HEK293 (cell line): ENCODE measurements at regions not wholly inside any gene's neighbourhood (a gene's known extent, or its start where the extent isn't known, plus 50 kb on each side); places are given as distances from the start of the nearest gene placed in this dataset.

Experiments
- CTCF ChIA-PET: fragments of 350-600 bp; formaldehyde crosslinking; extraction: SDS; loops from one replicate; lab custom pipeline; 2021; ENCODE audit warnings: antibody characterized with exemption; lab: Yijun Ruan, JAX
- POLR2A ChIA-PET: fragments of 300-600 bp; formaldehyde crosslinking; extraction: SDS; loops from one replicate; lab custom pipeline; 2020; ENCODE audit warnings: antibody characterized with exemption, inconsistent platforms; lab: Yijun Ruan, JAX
- H3K27ac ChIP-seq: fragments of 200-500 bp; sonication (Bioruptor generic); 2 replicates; pipeline ENCODE4 v1.5.1; 2014; ENCODE audit warnings: low read depth, low read length, control low read depth, inconsistent platforms; ENCODE audit errors: extremely low read depth
- H3K36me3 ChIP-seq, 2 experiments: fragments of 200-500 bp in 1 of 2; sonication (Bioruptor generic) in 1 of 2; 1 replicate in 1 of 2; 2 replicates in 1 of 2; pipeline ENCODE4 v1.5.1; 2014 to 2017; ENCODE audit warnings: inconsistent platforms in 2 of 2, low read length in 2 of 2; ENCODE audit not compliant: control insufficient read depth in 2 of 2, insufficient read depth in 1 of 2
- H3K4me1 ChIP-seq: fragments of 200-500 bp; sonication (Bioruptor generic); 2 replicates; pipeline ENCODE4 v1.5.1; 2014; ENCODE audit warnings: mild to moderate bottlenecking, low read length, inconsistent platforms; ENCODE audit not compliant: control insufficient read depth, insufficient read depth
- H3K4me3 ChIP-seq: 2 replicates; pipeline ENCODE4 v1.5.1; 2011; ENCODE audit warnings: low read depth, mild to moderate bottlenecking, control low read depth, low read length, moderate library complexity
- H3K9me3 ChIP-seq: fragments of 200-500 bp; sonication (Bioruptor generic); 2 replicates; pipeline ENCODE4 v1.5.1; 2014; ENCODE audit warnings: low read depth, low read length, inconsistent platforms; ENCODE audit not compliant: control insufficient read depth, insufficient read depth
- FEZF1 ChIP-seq: fragments of 450-650 bp; formaldehyde crosslinking; IDR thresholded peaks from 2 replicates; pipeline ENCODE4 v1.5.1; 2016; ENCODE audit warnings: missing biosample characterization, missing genetic modification characterization
- GFI1B ChIP-seq: fragments of 450-650 bp; formaldehyde crosslinking; IDR thresholded peaks from 2 replicates; pipeline ENCODE4 v1.5.1; 2016; ENCODE audit warnings: missing biosample characterization, missing genetic modification characterization
- GLI2 ChIP-seq: fragments of 450-650 bp; formaldehyde crosslinking; IDR thresholded peaks from 2 replicates; pipeline ENCODE4; 2017; ENCODE audit warnings: missing biosample characterization, missing genetic modification characterization, low read depth, borderline replicate concordance
- KLF7 ChIP-seq: fragments of 450-650 bp; formaldehyde crosslinking; IDR thresholded peaks from 2 replicates; pipeline ENCODE4 v1.5.1; 2016; ENCODE audit warnings: missing biosample characterization, missing genetic modification characterization, borderline replicate concordance
- OVOL3 ChIP-seq: fragments of 450-650 bp; formaldehyde crosslinking; IDR thresholded peaks from 2 replicates; pipeline ENCODE4 v1.5.1; 2016; ENCODE audit warnings: missing biosample characterization, missing genetic modification characterization
- PRDM1 ChIP-seq: fragments of 450-650 bp; formaldehyde crosslinking; IDR thresholded peaks from 2 replicates; pipeline ENCODE4; 2016; ENCODE audit warnings: missing biosample characterization, missing genetic modification characterization
- ZNF112 ChIP-seq: fragments of 450-650 bp; formaldehyde crosslinking; IDR thresholded peaks from 2 replicates; pipeline ENCODE4 v1.5.0; 2017; ENCODE audit warnings: missing biosample characterization, missing genetic modification characterization
- ZNF157 ChIP-seq: fragments of 450-650 bp; formaldehyde crosslinking; IDR thresholded peaks from 2 replicates; pipeline ENCODE4 v1.5.1; 2016; ENCODE audit warnings: missing biosample characterization, missing genetic modification characterization
- ZNF16 ChIP-seq: fragments of 450-650 bp; formaldehyde crosslinking; IDR thresholded peaks from 2 replicates; pipeline ENCODE4 v1.5.1; 2016; ENCODE audit warnings: low read depth, missing biosample characterization, missing genetic modification characterization
- ZNF169 ChIP-seq: fragments of 450-650 bp; formaldehyde crosslinking; IDR thresholded peaks from 2 replicates; pipeline ENCODE4 v1.5.1; 2016; ENCODE audit warnings: missing biosample characterization, missing genetic modification characterization
- ZNF274 ChIP-seq, 2 experiments: fragments of 200-500 bp in 1 of 2; fragments of 450-650 bp in 1 of 2; sonication (Bioruptor generic) in 1 of 2; formaldehyde crosslinking in 1 of 2; IDR thresholded peaks; 2 replicates each; pipeline versions ENCODE4 v1.5.1 to v1.6.1; 2014 to 2016; ENCODE audit warnings: borderline replicate concordance in 1 of 2, inconsistent platforms in 1 of 2, low read length in 1 of 2, missing biosample characterization in 1 of 2, missing genetic modification characterization in 1 of 2
- ZNF366 ChIP-seq: fragments of 450-650 bp; formaldehyde crosslinking; conservative IDR thresholded peaks from 2 replicates; pipeline ENCODE4 v1.5.1; 2016; ENCODE audit warnings: missing biosample characterization, missing genetic modification characterization
- ZNF549 ChIP-seq: fragments of 450-650 bp; IDR thresholded peaks from 2 replicates; pipeline ENCODE4 v1.5.1; 2018; ENCODE audit warnings: missing biosample characterization, missing genetic modification characterization, mild to moderate bottlenecking, inconsistent platforms, moderate library complexity
- ZNF600 ChIP-seq: fragments of 450-650 bp; formaldehyde crosslinking; IDR thresholded peaks from 2 replicates; pipeline ENCODE4 v1.5.1; 2016; ENCODE audit warnings: missing biosample characterization, missing genetic modification characterization
- ZNF677 ChIP-seq: fragments of 450-650 bp; IDR thresholded peaks from 2 replicates; pipeline ENCODE4 v1.5.0; 2018; ENCODE audit warnings: missing biosample characterization, mild to moderate bottlenecking, missing genetic modification characterization, moderate library complexity
- ZNF747 ChIP-seq: fragments of 450-650 bp; formaldehyde crosslinking; IDR thresholded peaks from 2 replicates; pipeline ENCODE4 v1.5.1; 2016; ENCODE audit warnings: missing biosample characterization, missing genetic modification characterization
- ZNF777 ChIP-seq: fragments of 450-650 bp; formaldehyde crosslinking; IDR thresholded peaks from 2 replicates; pipeline ENCODE4 v1.5.1; 2017; ENCODE audit warnings: missing biosample characterization, missing genetic modification characterization, borderline replicate concordance
- ZNF830 ChIP-seq: fragments of 450-650 bp; IDR thresholded peaks from 2 replicates; pipeline ENCODE4 v1.5.0; 2018; ENCODE audit warnings: missing biosample characterization, missing genetic modification characterization, low read depth, mild to moderate bottlenecking, moderate library complexity
- ZNF843 ChIP-seq: fragments of 450-650 bp; formaldehyde crosslinking; IDR thresholded peaks from 2 replicates; pipeline ENCODE4 v1.5.1; 2016; ENCODE audit warnings: missing biosample characterization, missing genetic modification characterization
- ZSCAN23 ChIP-seq: fragments of 450-650 bp; formaldehyde crosslinking; IDR thresholded peaks from 2 replicates; pipeline ENCODE4 v1.5.1; 2016; ENCODE audit warnings: missing biosample characterization, missing genetic modification characterization
- TF ChIP-seq, protein P1 (sequence below): fragments of 450-650 bp; formaldehyde crosslinking; IDR thresholded peaks from 2 replicates; pipeline ENCODE4 v1.5.1; 2016; ENCODE audit warnings: missing biosample characterization, missing genetic modification characterization
- TF ChIP-seq, protein P2 (sequence below): fragments of 450-650 bp; formaldehyde crosslinking; IDR thresholded peaks from 2 replicates; pipeline ENCODE4 v1.5.1; 2016; ENCODE audit warnings: missing biosample characterization, missing genetic modification characterization
- TF ChIP-seq, protein P3 (sequence below): fragments of 450-650 bp; formaldehyde crosslinking; IDR thresholded peaks from 2 replicates; pipeline ENCODE4 v1.5.1; 2016; ENCODE audit warnings: missing biosample characterization, missing genetic modification characterization
- TF ChIP-seq, protein P4 (sequence below): fragments of 450-650 bp; IDR thresholded peaks from 2 replicates; pipeline ENCODE4 v1.5.1; 2018; ENCODE audit warnings: missing biosample characterization, mild to moderate bottlenecking, missing genetic modification characterization
- TF ChIP-seq, protein P5 (sequence below): fragments of 450-650 bp; formaldehyde crosslinking; IDR thresholded peaks from 2 replicates; pipeline ENCODE4 v1.5.1; 2016; ENCODE audit warnings: missing biosample characterization, missing genetic modification characterization
- TF ChIP-seq, protein P6 (sequence below): fragments of 450-650 bp; formaldehyde crosslinking; IDR thresholded peaks from 2 replicates; pipeline ENCODE4; 2016; ENCODE audit warnings: missing biosample characterization, missing genetic modification characterization

DNA sequence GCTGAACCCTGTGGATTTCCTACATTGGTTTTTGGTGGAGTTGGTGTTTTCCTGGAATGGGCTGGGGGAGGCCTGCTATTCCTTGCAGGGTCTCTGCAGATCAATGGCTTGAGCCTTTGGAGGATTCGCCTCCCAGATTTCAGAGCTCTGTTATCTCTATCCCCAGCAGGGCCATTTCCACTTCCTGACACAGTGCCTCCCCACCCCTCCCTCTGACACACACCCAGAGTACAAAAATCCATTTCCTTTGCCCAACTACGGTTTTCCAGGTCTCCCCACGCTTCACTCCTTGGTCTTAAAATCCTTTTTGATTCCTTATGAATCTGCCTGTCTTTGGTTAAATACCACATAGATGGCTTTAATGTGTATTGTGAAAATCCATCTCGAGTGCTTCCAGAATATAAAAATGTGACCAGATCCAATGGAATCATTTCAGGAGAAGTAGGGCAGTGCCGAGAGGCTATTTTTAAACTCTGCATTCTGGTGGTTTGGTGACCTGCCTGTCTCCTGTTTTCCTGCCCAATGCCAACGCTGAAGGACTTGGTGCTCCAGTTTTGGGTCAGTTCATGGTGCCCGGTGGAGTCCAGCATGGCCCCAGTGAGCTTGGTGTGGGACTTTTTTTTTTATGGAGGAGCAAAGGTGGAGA lies 60.9 kb downstream of the ARL4C start (continued):
- TF ChIP-seq, protein P1, sequence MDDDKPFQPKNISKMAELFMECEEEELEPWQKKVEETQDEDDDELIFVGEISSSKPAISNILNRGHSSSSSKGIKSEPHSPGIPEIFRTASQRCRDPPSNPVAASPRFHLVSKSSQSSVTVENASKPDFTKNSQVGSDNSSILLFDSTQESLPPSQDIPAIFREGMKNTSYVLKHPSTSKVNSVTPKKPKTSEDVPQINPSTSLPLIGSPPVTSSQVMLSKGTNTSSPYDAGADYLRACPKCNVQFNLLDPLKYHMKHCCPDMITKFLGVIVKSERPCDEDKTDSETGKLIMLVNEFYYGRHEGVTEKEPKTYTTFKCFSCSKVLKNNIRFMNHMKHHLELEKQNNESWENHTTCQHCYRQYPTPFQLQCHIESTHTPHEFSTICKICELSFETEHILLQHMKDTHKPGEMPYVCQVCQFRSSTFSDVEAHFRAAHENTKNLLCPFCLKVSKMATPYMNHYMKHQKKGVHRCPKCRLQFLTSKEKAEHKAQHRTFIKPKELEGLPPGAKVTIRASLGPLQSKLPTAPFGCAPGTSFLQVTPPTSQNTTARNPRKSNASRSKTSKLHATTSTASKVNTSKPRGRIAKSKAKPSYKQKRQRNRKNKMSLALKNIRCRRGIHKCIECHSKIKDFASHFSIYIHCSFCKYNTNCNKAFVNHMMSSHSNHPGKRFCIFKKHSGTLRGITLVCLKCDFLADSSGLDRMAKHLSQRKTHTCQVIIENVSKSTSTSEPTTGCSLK (tag by site-specific recombination) = no peak
- TF ChIP-seq KLF7 (tag by site-specific recombination) (no peak), ZNF366 (tag by site-specific recombination) (no peak), ZNF112 (no peak), ZNF16 (no peak), ZNF157 (no peak), ZNF777 (tag by site-specific recombination) (no peak), ZNF274 (IDR thresholded peaks at IDR 0.05; ENCODE audit: low read length) (no peak), ZNF274 (tag by site-specific recombination; IDR thresholded peaks at IDR 0.05; ENCODE audit: borderline replicate concordance) (no peak), PRDM1 (tag by site-specific recombination) (no peak), ZNF169 (no peak), ZNF843 (tag by site-specific recombination) (no peak), ZNF677 (tag by site-specific recombination) (no peak)
- TF ChIP-seq, protein P2, sequence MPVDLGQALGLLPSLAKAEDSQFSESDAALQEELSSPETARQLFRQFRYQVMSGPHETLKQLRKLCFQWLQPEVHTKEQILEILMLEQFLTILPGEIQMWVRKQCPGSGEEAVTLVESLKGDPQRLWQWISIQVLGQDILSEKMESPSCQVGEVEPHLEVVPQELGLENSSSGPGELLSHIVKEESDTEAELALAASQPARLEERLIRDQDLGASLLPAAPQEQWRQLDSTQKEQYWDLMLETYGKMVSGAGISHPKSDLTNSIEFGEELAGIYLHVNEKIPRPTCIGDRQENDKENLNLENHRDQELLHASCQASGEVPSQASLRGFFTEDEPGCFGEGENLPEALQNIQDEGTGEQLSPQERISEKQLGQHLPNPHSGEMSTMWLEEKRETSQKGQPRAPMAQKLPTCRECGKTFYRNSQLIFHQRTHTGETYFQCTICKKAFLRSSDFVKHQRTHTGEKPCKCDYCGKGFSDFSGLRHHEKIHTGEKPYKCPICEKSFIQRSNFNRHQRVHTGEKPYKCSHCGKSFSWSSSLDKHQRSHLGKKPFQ (tag by site-specific recombination) = no peak
- TF ChIP-seq, protein P3, sequence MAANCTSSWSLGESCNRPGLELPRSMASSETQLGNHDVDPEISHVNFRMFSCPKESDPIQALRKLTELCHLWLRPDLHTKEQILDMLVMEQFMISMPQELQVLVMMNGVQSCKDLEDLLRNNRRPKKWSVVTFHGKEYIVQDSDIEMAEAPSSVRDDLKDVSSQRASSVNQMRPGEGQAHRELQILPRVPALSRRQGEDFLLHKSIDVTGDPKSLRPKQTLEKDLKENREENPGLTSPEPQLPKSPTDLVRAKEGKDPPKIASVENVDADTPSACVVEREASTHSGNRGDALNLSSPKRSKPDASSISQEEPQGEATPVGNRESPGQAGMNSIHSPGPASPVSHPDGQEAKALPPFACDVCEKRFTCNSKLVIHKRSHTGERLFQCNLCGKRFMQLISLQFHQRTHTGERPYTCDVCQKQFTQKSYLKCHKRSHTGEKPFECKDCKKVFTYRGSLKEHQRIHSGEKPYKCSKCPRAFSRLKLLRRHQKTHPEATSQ (tag by site-specific recombination) = no peak

DNA sequence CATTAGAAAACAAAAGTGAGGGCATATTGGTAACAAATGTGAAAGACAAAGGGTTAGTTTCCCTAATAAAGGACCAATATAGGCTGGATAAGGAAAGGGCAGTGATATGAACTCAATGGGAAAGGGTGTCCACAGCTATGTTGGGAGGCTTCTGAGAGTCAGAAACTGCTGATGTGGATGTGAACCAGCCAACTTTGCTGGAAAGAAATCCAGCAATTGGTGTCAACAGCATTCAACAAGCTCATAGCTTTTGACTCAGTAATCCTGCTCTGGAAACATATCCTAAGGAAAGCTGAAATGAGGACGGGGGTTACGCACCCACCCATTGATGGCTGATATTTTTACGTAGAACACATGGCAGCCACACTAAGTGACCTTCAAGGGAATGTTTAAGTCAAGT lies 63.7 kb downstream of the ARL4C start:
- H3K9me3 ChIP-seq = no peaks in the 10 kb centered on the region
- no peak overlapping the region for H3K4me3 ChIP-seq
- CTCF ChIA-PET = interaction anchor here (0.7 kb wide), 2 partner anchors 26 to 35 kb away, joined by 3 to 4 read pairs; no protein-coding TSS in a partner anchor
- H3K4me1 ChIP-seq = no peaks in the 10 kb centered on the region
- POLR2A ChIA-PET = no interaction called here
- no peak overlapping the region for H3K27ac ChIP-seq
- H3K36me3 ChIP-seq = no peaks in the 10 kb centered on the region
- TF ChIP-seq ZNF747 = no peak
- TF ChIP-seq, protein P4, sequence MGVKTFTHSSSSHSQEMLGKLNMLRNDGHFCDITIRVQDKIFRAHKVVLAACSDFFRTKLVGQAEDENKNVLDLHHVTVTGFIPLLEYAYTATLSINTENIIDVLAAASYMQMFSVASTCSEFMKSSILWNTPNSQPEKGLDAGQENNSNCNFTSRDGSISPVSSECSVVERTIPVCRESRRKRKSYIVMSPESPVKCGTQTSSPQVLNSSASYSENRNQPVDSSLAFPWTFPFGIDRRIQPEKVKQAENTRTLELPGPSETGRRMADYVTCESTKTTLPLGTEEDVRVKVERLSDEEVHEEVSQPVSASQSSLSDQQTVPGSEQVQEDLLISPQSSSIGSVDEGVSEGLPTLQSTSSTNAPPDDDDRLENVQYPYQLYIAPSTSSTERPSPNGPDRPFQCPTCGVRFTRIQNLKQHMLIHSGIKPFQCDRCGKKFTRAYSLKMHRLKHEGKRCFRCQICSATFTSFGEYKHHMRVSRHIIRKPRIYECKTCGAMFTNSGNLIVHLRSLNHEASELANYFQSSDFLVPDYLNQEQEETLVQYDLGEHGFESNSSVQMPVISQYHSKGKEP (tag by site-specific recombination) = no peak
- no peak for TF ChIP-seq ZSCAN23 (tag by site-specific recombination)
- TF ChIP-seq FEZF1 (tag by site-specific recombination) = no peak
- TF ChIP-seq, protein P5, sequence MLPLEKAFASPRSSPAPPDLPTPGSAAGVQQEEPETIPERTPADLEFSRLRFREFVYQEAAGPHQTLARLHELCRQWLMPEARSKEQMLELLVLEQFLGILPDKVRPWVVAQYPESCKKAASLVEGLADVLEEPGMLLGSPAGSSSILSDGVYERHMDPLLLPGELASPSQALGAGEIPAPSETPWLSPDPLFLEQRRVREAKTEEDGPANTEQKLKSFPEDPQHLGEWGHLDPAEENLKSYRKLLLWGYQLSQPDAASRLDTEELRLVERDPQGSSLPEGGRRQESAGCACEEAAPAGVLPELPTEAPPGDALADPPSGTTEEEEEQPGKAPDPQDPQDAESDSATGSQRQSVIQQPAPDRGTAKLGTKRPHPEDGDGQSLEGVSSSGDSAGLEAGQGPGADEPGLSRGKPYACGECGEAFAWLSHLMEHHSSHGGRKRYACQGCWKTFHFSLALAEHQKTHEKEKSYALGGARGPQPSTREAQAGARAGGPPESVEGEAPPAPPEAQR (tag by site-specific recombination) = no peak
- no peak for TF ChIP-seq GLI2 (tag by site-specific recombination)
- TF ChIP-seq, protein P6, sequence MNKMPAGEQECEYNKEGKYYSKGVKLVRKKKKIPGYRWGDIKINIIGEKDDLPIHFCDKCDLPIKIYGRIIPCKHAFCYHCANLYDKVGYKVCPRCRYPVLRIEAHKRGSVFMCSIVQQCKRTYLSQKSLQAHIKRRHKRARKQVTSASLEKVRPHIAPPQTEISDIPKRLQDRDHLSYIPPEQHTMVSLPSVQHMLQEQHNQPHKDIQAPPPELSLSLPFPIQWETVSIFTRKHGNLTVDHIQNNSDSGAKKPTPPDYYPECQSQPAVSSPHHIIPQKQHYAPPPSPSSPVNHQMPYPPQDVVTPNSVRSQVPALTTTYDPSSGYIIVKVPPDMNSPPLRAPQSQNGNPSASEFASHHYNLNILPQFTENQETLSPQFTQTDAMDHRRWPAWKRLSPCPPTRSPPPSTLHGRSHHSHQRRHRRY (tag by site-specific recombination) = no peak
- TF ChIP-seq ZNF830 (tag by site-specific recombination) = no peak
- TF ChIP-seq OVOL3 (tag by site-specific recombination) = no peak
- no peak for TF ChIP-seq ZNF600
- no peak for TF ChIP-seq ZNF549 (tag by site-specific recombination)
- TF ChIP-seq GFI1B (tag by site-specific recombination) = no peak
- TF ChIP-seq ZNF777 (tag by site-specific recombination) = no peak
